CD14-positive monocyte (primary cell): ENCODE measurements at regions not wholly inside any gene's neighbourhood (a gene's known extent, or its start where the extent isn't known, plus 50 kb on each side); places are given as distances from the start of the nearest gene placed in this dataset.

Experiments
- DNase-seq, 3 donors: peaks; one replicate each; pipeline ENCODE4 v3.0.0-alpha.2; 2011 to 2022
- H2AFZ ChIP-seq: 2 replicates; pipeline ENCODE4 v1.6.0; 2012; ENCODE audit warnings: mild to moderate bottlenecking, low read depth, low read length, inconsistent platforms; ENCODE audit not compliant: insufficient read depth, poor library complexity, severe bottlenecking
- H3K27ac ChIP-seq, 2 donors: 1 replicate in 1 of 2; 2 replicates in 1 of 2; pipeline ENCODE4 v1.5.1; 2012 to 2013; ENCODE audit warnings: low read length in 2 of 2, control low read depth in 1 of 2, inconsistent platforms in 1 of 2, low read depth in 1 of 2, mild to moderate bottlenecking in 1 of 2
- H3K27me3 ChIP-seq, 2 donors: one replicate each; pipeline versions ENCODE4 v1.6.0 to v1.6.1; 2011 to 2013; ENCODE audit warnings: low read length in 2 of 2; ENCODE audit not compliant: control insufficient read depth in 2 of 2, insufficient read depth in 2 of 2
- H3K36me3 ChIP-seq, 2 donors: replicated peaks in 1 of 2; 1 replicate in 1 of 2; 2 replicates in 1 of 2; pipeline versions ENCODE4 v1.5.1 to v1.6.1; 2012 to 2013; ENCODE audit warnings: low read length in 2 of 2, control low read depth in 1 of 2, inconsistent platforms in 1 of 2, mild to moderate bottlenecking in 1 of 2; ENCODE audit not compliant: insufficient read depth in 2 of 2, control insufficient read depth in 1 of 2
- H3K4me1 ChIP-seq, 2 donors: 1 replicate in 1 of 2; 2 replicates in 1 of 2; pipeline versions ENCODE4 v1.5.1 to v1.6.1; 2012 to 2013; ENCODE audit warnings: low read length in 2 of 2, control low read depth in 1 of 2, inconsistent platforms in 1 of 2, mild to moderate bottlenecking in 1 of 2, moderate library complexity in 1 of 2; ENCODE audit not compliant: insufficient read depth in 2 of 2, control insufficient read depth in 1 of 2
- H3K4me2 ChIP-seq: replicated peaks from 2 replicates; pipeline ENCODE3; 2012; ENCODE audit warnings: low read length, moderate library complexity, mild to moderate bottlenecking; ENCODE audit not compliant: poor library complexity, severe bottlenecking; ENCODE audit errors: extremely low read depth
- H3K4me3 ChIP-seq, 3 experiments: fragments of 200-600 bp in 1 of 3; sonication (generic) in 1 of 3; replicated peaks in 1 of 3; 1 replicate in 2 of 3; 2 replicates in 1 of 3; pipeline ENCODE4 v1.5.1; 2011 to 2013; ENCODE audit warnings: low read length in 3 of 3, mild to moderate bottlenecking in 3 of 3, control low read depth in 2 of 3, low read depth in 2 of 3, inconsistent platforms in 1 of 3, moderate library complexity in 1 of 3
- H3K79me2 ChIP-seq: 2 replicates; pipeline ENCODE4 v1.6.0; 2012; ENCODE audit warnings: mild to moderate bottlenecking, control low read depth, inconsistent platforms, low read length, moderate library complexity; ENCODE audit not compliant: insufficient read depth
- H3K9ac ChIP-seq: 2 replicates; pipeline ENCODE4 v1.6.0; 2017; ENCODE audit warnings: low read length, mild to moderate bottlenecking; ENCODE audit not compliant: insufficient read depth, poor library complexity, severe bottlenecking
- H3K9me3 ChIP-seq, 2 donors: replicated peaks in 1 of 2; 1 replicate in 1 of 2; 2 replicates in 1 of 2; pipeline versions ENCODE4 v1.5.1 to v1.6.1; 2012 to 2013; ENCODE audit warnings: low read length in 2 of 2, control low read depth in 1 of 2; ENCODE audit not compliant: control insufficient read depth in 1 of 2, insufficient read depth in 1 of 2
- H4K20me1 ChIP-seq: 2 replicates; pipeline ENCODE4 v1.6.0; 2012; ENCODE audit warnings: mild to moderate bottlenecking, low read length, control low read depth, moderate library complexity; ENCODE audit not compliant: insufficient read depth
- H3K27ac Mint-ChIP-seq, 7 donors: one replicate each; pipeline ENCODE4 v1.8.0; 2020; ENCODE audit warnings: mild to moderate bottlenecking in 7 of 7, mixed read lengths in 7 of 7, moderate library complexity in 6 of 7, inconsistent platforms in 2 of 7
- H3K27me3 Mint-ChIP-seq, 3 donors: one replicate each; pipeline ENCODE4 v1.8.0; 2021 to 2022; ENCODE audit warnings: low read depth in 3 of 3, mild to moderate bottlenecking in 3 of 3, mixed read lengths in 3 of 3, moderate library complexity in 3 of 3, inconsistent platforms in 1 of 3
- H3K36me3 Mint-ChIP-seq, 2 donors: one replicate each; pipeline ENCODE4 v1.8.0; 2020; ENCODE audit warnings: mixed read lengths in 2 of 2, inconsistent platforms in 1 of 2, mild to moderate bottlenecking in 1 of 2
- H3K4me1 Mint-ChIP-seq: one replicate; pipeline ENCODE4 v1.8.0; 2020; ENCODE audit warnings: mild to moderate bottlenecking, mixed read lengths
- H3K4me3 Mint-ChIP-seq, 2 donors: one replicate each; pipeline ENCODE4 v1.8.0; 2020; ENCODE audit warnings: mild to moderate bottlenecking in 2 of 2, mixed read lengths in 2 of 2, moderate library complexity in 1 of 2
- H3K9me3 Mint-ChIP-seq, 7 donors: one replicate each; pipeline ENCODE4 v1.8.0; 2020 to 2022; ENCODE audit warnings: mixed read lengths in 7 of 7, mild to moderate bottlenecking in 6 of 7, moderate library complexity in 6 of 7, inconsistent platforms in 2 of 7
- CTCF ChIP-seq: fragments of 200-600 bp; IDR thresholded peaks from one replicate; pipeline ENCODE4 v1.8.0; 2022; ENCODE audit warnings: antibody characterized with exemption, mild to moderate bottlenecking
- WGBS: methylation state at CpG from one replicate; pipeline ENCODE4 v1.1.5; 2013; ENCODE audit warnings: missing lambda C conversion rate; ENCODE audit not compliant: insufficient coverage; 5-methylcytosine and 5-hydroxymethylcytosine counted together
- intact Hi-C, 2 donors: fragments of 100-400 bp; cut with micrococcal nuclease; formaldehyde crosslinking; loops; one replicate each; pipeline versions ENCODE4 v1.15.0 to v1.15.1; 2023

- H3K36me3 ChIP-seq: no peaks in the 10 kb centered on the region
- H2AFZ ChIP-seq: no peak overlapping the region
- H3K4me3 Mint-ChIP-seq: no peak overlapping the region
- H3K27me3 ChIP-seq: no peaks in the 10 kb centered on the region
- WGBS: no CpG with 5 or more reads among the region's 1 CpG
- TF ChIP-seq CTCF: no peak
- intact Hi-C loops: no loop called here
- H3K9ac ChIP-seq: no peak overlapping the region
- H3K9me3 ChIP-seq: peaks cover 0 to 4% of the 10 kb centered on the region in 2 donors
- no peak overlapping the region for H3K4me3 ChIP-seq
- H3K27me3 Mint-ChIP-seq: peaks cover 2 to 7% (median 4%) of the 10 kb centered on the region in 3 donors
- H3K9me3 Mint-ChIP-seq: peaks cover 0 to 8% (median 4%) of the 10 kb centered on the region in 7 donors
- DNase-seq: no peak
- H3K36me3 Mint-ChIP-seq: no peaks in the 10 kb centered on the region
- H3K4me2 ChIP-seq: no peak overlapping the region
- no peaks in the 10 kb centered on the region for H3K4me1 Mint-ChIP-seq
- H3K27ac Mint-ChIP-seq: no peak overlapping the region
- no peak overlapping the region for H3K27ac ChIP-seq
- no peaks in the 10 kb centered on the region for H3K79me2 ChIP-seq
- H4K20me1 ChIP-seq: no peaks in the 10 kb centered on the region
- H3K4me1 ChIP-seq: no peaks in the 10 kb centered on the region
These were observed 60.9 kb downstream of the LIG4 start for GRCh38 chr13:108154421-108154858.

GRCh38 chr13:108146642-108147041 lies 68.7 kb downstream of the LIG4 start:
- Mint-ChIP-seq H3K27ac (no peak overlapping the region), H3K9me3 (peaks cover 0 to 2% (median 1%) of the 10 kb centered on the region in 7 donors), H3K27me3 (peaks cover 0 to 4% (median 3%) of the 10 kb centered on the region in 3 donors), H3K4me3 (no peak overlapping the region), H3K36me3 (no peaks in the 10 kb centered on the region), H3K4me1 (no peaks in the 10 kb centered on the region)
- Histone ChIP-seq H3K9ac (no peak overlapping the region), H3K9me3 (no peaks in the 10 kb centered on the region), H3K4me3 (no peak overlapping the region), H3K79me2 (no peaks in the 10 kb centered on the region), H3K4me1 (no peaks in the 10 kb centered on the region), H2AFZ (no peak overlapping the region), H3K27me3 (no peaks in the 10 kb centered on the region), H3K27ac (no peak overlapping the region), H3K36me3 (no peaks in the 10 kb centered on the region), H4K20me1 (no peaks in the 10 kb centered on the region), H3K4me2 (no peak overlapping the region)
- intact Hi-C loops: no loop called here
- DNase-seq: no peak
- no CpG with 5 or more reads among the region's 2 CpGs for WGBS
- no peak for TF ChIP-seq CTCF
